ENCODE measurements at regions not wholly inside any gene's neighbourhood (a gene's known extent, or its start where the extent isn't known, plus 50 kb on each side); places are given as distances from the start of the nearest gene placed in this dataset.

- TF ChIP-seq CBX8 (IDR thresholded peaks at IDR 0.05; ENCODE audit: borderline replicate concordance, low read depth, low read length) (no peak), TCF12 (IDR thresholded peaks at IDR 0.05; ENCODE audit: low read depth, low read length) (no peak), TEAD4 (IDR thresholded peaks at IDR 0.05; ENCODE audit: low read depth, low read length) (no peak), EZH2 (IDR thresholded peaks at IDR 0.05; ENCODE audit: low read depth, low read length, severe bottlenecking) (no peak), CREB1 (IDR thresholded peaks at IDR 0.05) (no peak)
These were observed 435.8 kb upstream of the MTPN start for GRCh38 chr7:136412952-136413351.
